HepG2 (cell line): ENCODE measurements at regions not wholly inside any gene's neighbourhood (a gene's known extent, or its start where the extent isn't known, plus 50 kb on each side); places are given as distances from the start of the nearest gene placed in this dataset.

Source experiments
- ATAC-seq: fragments of 200-7000 bp; cut with Tn5 transposase; 3 replicates; pipeline ENCODE4 v1.9.1; 2020; ENCODE audit warnings: mild to moderate bottlenecking, moderate library complexity
- BruUV-seq: library from RNA; stranded (reverse); fragments of 400-500 nt; replicated peaks from 2 replicates; lab custom pipeline; 2021; lab: Mats Ljungman, UMichigan
- CTCF ChIA-PET: fragments of 300-600 bp; formaldehyde crosslinking; extraction: SDS; loops from one replicate; lab custom pipeline; 2021; ENCODE audit warnings: low total read pairs, inconsistent platforms, low intra/inter-chr PET ratio; lab: Yijun Ruan, JAX
- POLR2A ChIA-PET: fragments of 350-600 bp; sonication (Branson Sonifier 250); formaldehyde crosslinking; loops from one replicate; lab custom pipeline; 2020; ENCODE audit warnings: antibody characterized with exemption, inconsistent platforms; lab: Yijun Ruan, JAX
- DNase-seq: peaks from one replicate; pipeline ENCODE4 v3.0.0-alpha.2; 2015; ENCODE audit warnings: low spot score
- FAIRE-seq: peaks from 3 replicates; lab custom pipeline; 2011; peaks lifted over from hg19 to GRCh38; lab: Jason Lieb, UNC
- H2AFZ ChIP-seq: one replicate; pipeline ENCODE4 v1.6.1; 2011; ENCODE audit warnings: low read length, inconsistent platforms
- H3K27ac ChIP-seq: fragments of 300-600 bp; 3 replicates; pipeline ENCODE4 v1.8.0; 2011; ENCODE audit warnings: mixed run types, mild to moderate bottlenecking, mixed read lengths, low read length, inconsistent platforms; ENCODE audit not compliant: insufficient read depth; ENCODE audit errors: extremely low read length
- H3K27me3 ChIP-seq, 2 experiments: fragments of 200-600 bp in 1 of 2; 2 replicates in 1 of 2; 3 replicates in 1 of 2; pipeline versions ENCODE4 v1.6.0 to v1.8.0; 2011; ENCODE audit warnings: low read length in 2 of 2, mild to moderate bottlenecking in 2 of 2, moderate library complexity in 2 of 2, inconsistent platforms in 1 of 2; ENCODE audit not compliant: insufficient read depth in 2 of 2, control insufficient read depth in 1 of 2
- H3K36me3 ChIP-seq, 2 experiments: fragments of 200-600 bp in 1 of 2; replicated peaks in 1 of 2; 2 replicates in 1 of 2; 3 replicates in 1 of 2; pipeline versions ENCODE4 v1.5.1 to v1.8.0; 2011; ENCODE audit warnings: low read length in 2 of 2, inconsistent platforms in 1 of 2; ENCODE audit not compliant: insufficient read depth in 2 of 2, control insufficient read depth in 1 of 2
- H3K4me1 ChIP-seq: 2 replicates; pipeline ENCODE4 v1.5.1; 2012; ENCODE audit warnings: low read length, inconsistent platforms; ENCODE audit not compliant: insufficient read depth
- H3K4me2 ChIP-seq: 2 replicates; pipeline ENCODE4 v1.6.0; 2011; ENCODE audit warnings: low read depth, low read length, inconsistent platforms
- H3K4me3 ChIP-seq, 3 experiments: fragments of 200-600 bp in 1 of 3; sonication (generic), shearing (Covaris generic) in 1 of 3; replicated peaks in 1 of 3; 2 replicates each; pipeline ENCODE4 v1.5.1; 2011 to 2016; ENCODE audit warnings: low read length in 3 of 3, inconsistent platforms in 2 of 3, low read depth in 2 of 3, mild to moderate bottlenecking in 2 of 3, control low read depth in 1 of 3, mixed read lengths in 1 of 3; ENCODE audit not compliant: insufficient read depth in 1 of 3
- H3K79me2 ChIP-seq: one replicate; pipeline ENCODE4 v1.6.1; 2011; ENCODE audit warnings: low read length, inconsistent platforms; ENCODE audit not compliant: insufficient read depth
- H3K9ac ChIP-seq: 2 replicates; pipeline ENCODE4 v1.6.0; 2011; ENCODE audit warnings: mild to moderate bottlenecking, low read depth, low read length, inconsistent platforms; ENCODE audit not compliant: insufficient read depth
- H3K9me3 ChIP-seq: 2 replicates; pipeline ENCODE4 v1.5.1; 2012; ENCODE audit warnings: mild to moderate bottlenecking, low read length
- H4K20me1 ChIP-seq: 2 replicates; pipeline ENCODE4 v1.6.0; 2011; ENCODE audit warnings: inconsistent platforms, mild to moderate bottlenecking, low read length, moderate library complexity; ENCODE audit not compliant: insufficient read depth
- CCAR2 ChIP-seq: fragments of 200-400 bp; formaldehyde crosslinking; optimal IDR thresholded peaks from 2 replicates; pipeline ENCODE3; 2018; ENCODE audit warnings: low read depth, mild to moderate bottlenecking, low read length, moderate library complexity
- IRX3 ChIP-seq: sonication (generic); formaldehyde crosslinking; IDR thresholded peaks from 2 replicates; pipeline ENCODE4 v1.8.1; 2023; ENCODE audit warnings: mild to moderate bottlenecking, low read depth, missing genetic modification reagents, borderline replicate concordance
- ONECUT2 ChIP-seq: sonication (generic); formaldehyde crosslinking; IDR thresholded peaks from 2 replicates; pipeline ENCODE4 v1.4.0; 2020; ENCODE audit warnings: missing genetic modification reagents
- SETDB1 ChIP-seq: sonication (generic); formaldehyde crosslinking; IDR thresholded peaks from 2 replicates; pipeline ENCODE4 v1.5.1; 2020; ENCODE audit warnings: missing genetic modification reagents, mild to moderate bottlenecking, borderline replicate concordance
- SP5 ChIP-seq: IDR thresholded peaks from 2 replicates; pipeline ENCODE4 v1.6.1; 2016; ENCODE audit warnings: low read depth, borderline replicate concordance
- TFDP1 ChIP-seq: IDR thresholded peaks from 2 replicates; pipeline ENCODE4 v1.6.1; 2016; ENCODE audit warnings: missing compliant biosample characterization, missing genetic modification reagents, borderline replicate concordance
- ZNF121 ChIP-seq: sonication (generic); formaldehyde crosslinking; IDR thresholded peaks from 2 replicates; pipeline ENCODE4 v1.5.0; 2020; ENCODE audit warnings: mild to moderate bottlenecking, missing genetic modification reagents
- ZNF124 ChIP-seq: sonication (generic); formaldehyde crosslinking; IDR thresholded peaks from 2 replicates; pipeline ENCODE4 v1.4.0; 2020; ENCODE audit warnings: missing genetic modification reagents
- ZNF18 ChIP-seq: sonication (generic); formaldehyde crosslinking; IDR thresholded peaks from 2 replicates; pipeline ENCODE4 v1.8.0; 2022; ENCODE audit warnings: mild to moderate bottlenecking, missing genetic modification reagents; ENCODE audit not compliant: insufficient replicate concordance
- ZNF234 ChIP-seq: sonication (generic); formaldehyde crosslinking; conservative IDR thresholded peaks from 2 replicates; pipeline ENCODE4 v1.5.1; 2020; ENCODE audit warnings: mild to moderate bottlenecking, missing genetic modification reagents
- ZNF614 ChIP-seq: IDR thresholded peaks from 2 replicates; pipeline ENCODE4 v1.6.1; 2018; ENCODE audit warnings: missing biosample characterization, missing genetic modification reagents, inconsistent platforms, borderline replicate concordance
- ZNF720 ChIP-seq: sonication (generic); formaldehyde crosslinking; IDR thresholded peaks from 2 replicates; pipeline ENCODE4 v1.4.0; 2020; ENCODE audit warnings: missing genetic modification reagents
- WGBS: methylation state at CpG from one replicate; pipeline ENCODE4 v1.1.6; 2017; ENCODE audit warnings: low lambda C conversion rate; 5-methylcytosine and 5-hydroxymethylcytosine counted together
- in situ Hi-C: cut with HindIII; loops from 2 replicates; pipeline ENCODE4 v1.10.0; 2017; ENCODE audit warnings: low pct_unique_long_range_greater_than_20kb; ENCODE audit not compliant: extremely low pct_ligation_motif_present
- intact Hi-C: fragments of 100-400 bp; cut with micrococcal nuclease; formaldehyde crosslinking; loops from one replicate; pipeline ENCODE4 v1.10.0; 2022; ENCODE audit not compliant: unreplicated experiment
- TF ChIP-seq, protein P1 (sequence below): sonication (generic); formaldehyde crosslinking; IDR thresholded peaks from 2 replicates; pipeline ENCODE4 v1.4.0; 2020; ENCODE audit warnings: missing genetic modification reagents
- TF ChIP-seq, protein P2 (sequence below): sonication (generic); formaldehyde crosslinking; IDR thresholded peaks from 2 replicates; pipeline ENCODE4 v1.5.0; 2020; ENCODE audit warnings: mild to moderate bottlenecking, missing genetic modification reagents, moderate library complexity

GRCh38 chr18:57920036-57920435 is 116.9 kb upstream of the ATP8B1 start:
- H2AFZ ChIP-seq, result no peak overlapping the region
- no peaks in the 10 kb centered on the region for H3K9me3 ChIP-seq
- no peak for TF ChIP-seq TFDP1 (CRISPR knock-in tag)
- TF ChIP-seq CCAR2, result no peak
- in situ Hi-C loops (loop anchor here (25.0 kb wide), 1 partner anchor 842 kb away; no protein-coding TSS in a partner anchor), intact Hi-C loops (no loop called here)
- no peak overlapping the region for H3K9ac ChIP-seq
- no TSS peak for BruUV-seq
- no peaks in the 10 kb centered on the region for H3K27me3 ChIP-seq
- H3K4me3 ChIP-seq, result no peak overlapping the region
- ChIA-PET CTCF (no interaction called here), POLR2A (no interaction called here)
- ATAC-seq (no peak), FAIRE-seq (no peak), DNase-seq (no peak)
- H3K4me1 ChIP-seq, result peaks cover 28% of the 10 kb centered on the region
- H4K20me1 ChIP-seq, result no peaks in the 10 kb centered on the region
- no peaks in the 10 kb centered on the region for H3K79me2 ChIP-seq
- 18% methylated on average over 1 of the region's 1 CpG for WGBS
- no peak overlapping the region for H3K4me2 ChIP-seq
- H3K27ac ChIP-seq, result no peak overlapping the region
- no peaks in the 10 kb centered on the region for H3K36me3 ChIP-seq

GRCh38 chr18:57918601-57919000 is 115.5 kb upstream of the ATP8B1 start:
- 44% methylated on average over 3 of the region's 3 CpGs for WGBS
- no peak for DNase-seq
- no peak for TF ChIP-seq ZNF18 (CRISPR knock-in tag)
- TF ChIP-seq, protein P1, sequence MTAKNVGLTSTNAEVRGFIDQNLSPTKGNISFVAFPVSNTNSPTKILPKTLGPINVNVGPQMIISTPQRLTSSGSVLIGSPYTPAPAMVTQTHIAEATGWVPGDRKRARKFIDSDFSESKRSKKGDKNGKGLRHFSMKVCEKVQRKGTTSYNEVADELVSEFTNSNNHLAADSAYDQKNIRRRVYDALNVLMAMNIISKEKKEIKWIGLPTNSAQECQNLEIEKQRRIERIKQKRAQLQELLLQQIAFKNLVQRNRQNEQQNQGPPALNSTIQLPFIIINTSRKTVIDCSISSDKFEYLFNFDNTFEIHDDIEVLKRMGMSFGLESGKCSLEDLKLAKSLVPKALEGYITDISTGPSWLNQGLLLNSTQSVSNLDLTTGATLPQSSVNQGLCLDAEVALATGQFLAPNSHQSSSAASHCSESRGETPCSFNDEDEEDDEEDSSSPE, result no peak
- no peak for TF ChIP-seq ZNF121 (CRISPR knock-in tag)
- no peak for TF ChIP-seq SP5 (CRISPR knock-in tag)
- no peak for TF ChIP-seq ONECUT2 (CRISPR knock-in tag)
- TF ChIP-seq, protein P2, sequence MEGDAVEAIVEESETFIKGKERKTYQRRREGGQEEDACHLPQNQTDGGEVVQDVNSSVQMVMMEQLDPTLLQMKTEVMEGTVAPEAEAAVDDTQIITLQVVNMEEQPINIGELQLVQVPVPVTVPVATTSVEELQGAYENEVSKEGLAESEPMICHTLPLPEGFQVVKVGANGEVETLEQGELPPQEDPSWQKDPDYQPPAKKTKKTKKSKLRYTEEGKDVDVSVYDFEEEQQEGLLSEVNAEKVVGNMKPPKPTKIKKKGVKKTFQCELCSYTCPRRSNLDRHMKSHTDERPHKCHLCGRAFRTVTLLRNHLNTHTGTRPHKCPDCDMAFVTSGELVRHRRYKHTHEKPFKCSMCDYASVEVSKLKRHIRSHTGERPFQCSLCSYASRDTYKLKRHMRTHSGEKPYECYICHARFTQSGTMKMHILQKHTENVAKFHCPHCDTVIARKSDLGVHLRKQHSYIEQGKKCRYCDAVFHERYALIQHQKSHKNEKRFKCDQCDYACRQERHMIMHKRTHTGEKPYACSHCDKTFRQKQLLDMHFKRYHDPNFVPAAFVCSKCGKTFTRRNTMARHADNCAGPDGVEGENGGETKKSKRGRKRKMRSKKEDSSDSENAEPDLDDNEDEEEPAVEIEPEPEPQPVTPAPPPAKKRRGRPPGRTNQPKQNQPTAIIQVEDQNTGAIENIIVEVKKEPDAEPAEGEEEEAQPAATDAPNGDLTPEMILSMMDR (CRISPR knock-in tag), result no peak
- TF ChIP-seq IRX3 (CRISPR knock-in tag), result no peak
- TF ChIP-seq ZNF720 (CRISPR knock-in tag), result no peak
- no peak for TF ChIP-seq ZNF124 (CRISPR knock-in tag)
- no peak for TF ChIP-seq SETDB1 (CRISPR knock-in tag)
- TF ChIP-seq ZNF234 (CRISPR knock-in tag), result no peak
- no peak for TF ChIP-seq ZNF614

More at GRCh38 chr18:57918601-57919000, 115.5 kb upstream of the ATP8B1 start:
- no peaks in the 10 kb centered on the region for H4K20me1 ChIP-seq
- H3K79me2 ChIP-seq, result no peaks in the 10 kb centered on the region
- BruUV-seq, result no TSS peak
- ATAC-seq (no peak), FAIRE-seq (no peak)
- no peak overlapping the region for H3K4me3 ChIP-seq
- no peaks in the 10 kb centered on the region for H3K9me3 ChIP-seq
- in situ Hi-C loops (loop anchor here (25.0 kb wide), 1 partner anchor 844 kb away; no protein-coding TSS in a partner anchor), intact Hi-C loops (no loop called here)
- no peak overlapping the region for H3K27ac ChIP-seq
- no peak overlapping the region for H3K4me2 ChIP-seq
- H3K9ac ChIP-seq, result no peak overlapping the region
- H2AFZ ChIP-seq, result no peak overlapping the region
- H3K27me3 ChIP-seq, result no peaks in the 10 kb centered on the region
- no peaks in the 10 kb centered on the region for H3K36me3 ChIP-seq
- ChIA-PET POLR2A (no interaction called here), CTCF (no interaction called here)
- H3K4me1 ChIP-seq, result peaks cover 28% of the 10 kb centered on the region
